Neural cell (in vitro differentiated cells): ENCODE measurements at regions not wholly inside any gene's neighbourhood (a gene's known extent, or its start where the extent isn't known, plus 50 kb on each side); places are given as distances from the start of the nearest gene placed in this dataset.

Experiments used
- H2AFZ ChIP-seq: fragments of 200-600, 300-800 bp; sonication (generic), shearing (Covaris generic); 2 replicates; pipeline ENCODE4 v1.6.0; 2014; ENCODE audit warnings: low read depth, mild to moderate bottlenecking, antibody characterized with exemption, low read length, moderate library complexity
- H3F3A ChIP-seq: fragments of 200-600 bp; shearing (Covaris generic); 2 replicates; pipeline ENCODE4 v1.6.1; 2016; ENCODE audit warnings: mild to moderate bottlenecking, moderate library complexity, mixed read lengths, antibody characterized with exemption, low read length; ENCODE audit not compliant: insufficient read depth, poor library complexity, severe bottlenecking
- H3K27ac ChIP-seq: fragments of 200-600, 300-800 bp; sonication (generic), shearing (Covaris generic); 2 replicates; pipeline ENCODE4 v1.5.1; 2014; ENCODE audit warnings: mild to moderate bottlenecking, low read length, moderate library complexity
- H3K27me3 ChIP-seq: fragments of 300-800, 200-600 bp; sonication (generic), shearing (Covaris generic); 2 replicates; pipeline ENCODE4 v1.6.0; 2014; ENCODE audit warnings: mild to moderate bottlenecking, low read depth, low read length, moderate library complexity; ENCODE audit not compliant: insufficient read depth
- H3K36me3 ChIP-seq: fragments of 300-800, 200-600 bp; sonication (generic), shearing (Covaris generic); 2 replicates; pipeline ENCODE4 v1.5.1; 2014; ENCODE audit warnings: mild to moderate bottlenecking, antibody characterized with exemption, low read length, moderate library complexity; ENCODE audit not compliant: insufficient read depth
- H3K4me2 ChIP-seq: fragments of 300-800, 200-600 bp; sonication (generic), shearing (Covaris generic); 2 replicates; pipeline ENCODE4 v1.6.0; 2014; ENCODE audit warnings: mild to moderate bottlenecking, low read length
- H3K4me3 ChIP-seq: fragments of 300-800, 200-600 bp; sonication (generic), shearing (Covaris generic); 2 replicates; pipeline ENCODE4 v1.5.1; 2014; ENCODE audit warnings: mild to moderate bottlenecking, low read length, moderate library complexity
- H3K79me2 ChIP-seq: fragments of 200-600 bp; shearing (Covaris generic); replicated peaks from 2 replicates; pipeline ENCODE4 v1.6.0; 2014; ENCODE audit warnings: mild to moderate bottlenecking, low read length, moderate library complexity; ENCODE audit not compliant: insufficient read depth
- H3K9ac ChIP-seq: fragments of 300-800, 200-600 bp; sonication (generic), shearing (Covaris generic); 2 replicates; pipeline ENCODE4 v1.6.1; 2016; ENCODE audit warnings: mild to moderate bottlenecking, low read length, mixed read lengths
- H3K9me2 ChIP-seq: fragments of 200-600 bp; shearing (Covaris generic); 2 replicates; pipeline ENCODE4 v1.6.1; 2016; ENCODE audit warnings: mild to moderate bottlenecking, low read length, mixed read lengths; ENCODE audit not compliant: insufficient read depth
- H3K9me3 ChIP-seq: fragments of 200-600, 300-800 bp; sonication (generic), shearing (Covaris generic); 2 replicates; pipeline ENCODE4 v1.6.1; 2016; ENCODE audit warnings: mild to moderate bottlenecking, mixed run types, low read length, moderate library complexity, mixed read lengths
- H4K20me1 ChIP-seq: fragments of 200-600 bp; shearing (Covaris generic); 2 replicates; pipeline ENCODE4 v1.6.1; 2016; ENCODE audit warnings: mild to moderate bottlenecking, mixed run types; ENCODE audit not compliant: insufficient read depth
- EP300 ChIP-seq: fragments of 450-650 bp; conservative IDR thresholded peaks from 2 replicates; pipeline ENCODE4 v1.6.1; 2014; ENCODE audit warnings: antibody characterized with exemption, mild to moderate bottlenecking, moderate library complexity; ENCODE audit not compliant: poor library complexity, severe bottlenecking
- EZH2 ChIP-seq: fragments of 200-600, 300-800 bp; shearing (Covaris generic), sonication (generic); IDR thresholded peaks from 2 replicates; pipeline ENCODE4 v1.6.1; 2014; ENCODE audit warnings: antibody characterized with exemption, low read length, borderline replicate concordance, mild to moderate bottlenecking; ENCODE audit not compliant: insufficient read depth, poor library complexity, severe bottlenecking
- MXI1 ChIP-seq: fragments of 450-650 bp; conservative IDR thresholded peaks from 2 replicates; pipeline ENCODE4 v1.6.1; 2014; ENCODE audit warnings: antibody characterized with exemption, mild to moderate bottlenecking; ENCODE audit not compliant: poor library complexity, severe bottlenecking
- POLR2AphosphoS5 ChIP-seq: IDR thresholded peaks from 2 replicates; pipeline ENCODE4 v1.6.1; 2012
- RAD21 ChIP-seq: fragments of 450-650 bp; conservative IDR thresholded peaks from 2 replicates; pipeline ENCODE4 v1.6.1; 2014; ENCODE audit warnings: antibody characterized with exemption, mild to moderate bottlenecking, moderate library complexity
- REST ChIP-seq: IDR thresholded peaks from 2 replicates; pipeline ENCODE4 v1.6.1; 2012; ENCODE audit warnings: borderline replicate concordance
- SMC3 ChIP-seq: fragments of 450-650 bp; conservative IDR thresholded peaks from 2 replicates; pipeline ENCODE4 v1.6.1; 2014; ENCODE audit warnings: antibody characterized with exemption, mild to moderate bottlenecking, moderate library complexity; ENCODE audit not compliant: poor library complexity
- TAF1 ChIP-seq: IDR thresholded peaks from 2 replicates; pipeline ENCODE4 v1.6.1; 2012; ENCODE audit warnings: low read depth
- TF ChIP-seq, protein P1 (sequence below): fragments of 450-650 bp; IDR thresholded peaks from 2 replicates; pipeline ENCODE4 v1.5.1; 2014; ENCODE audit warnings: antibody characterized with exemption, mild to moderate bottlenecking, moderate library complexity; ENCODE audit not compliant: poor library complexity, severe bottlenecking

GRCh38 chr18:56167366-56167765 lies 471.0 kb downstream of the TXNL1 start:
- Histone ChIP-seq H3K4me2 (no peak overlapping the region), H3K9me3 (no peaks in the 10 kb centered on the region), H3K79me2 (no peaks in the 10 kb centered on the region), H3F3A (no peaks in the 10 kb centered on the region), H3K36me3 (no peaks in the 10 kb centered on the region), H3K27me3 (no peaks in the 10 kb centered on the region), H3K9me2 (no peaks in the 10 kb centered on the region), H2AFZ (no peak overlapping the region), H3K4me3 (no peak overlapping the region), H4K20me1 (no peaks in the 10 kb centered on the region), H3K27ac (no peak overlapping the region), H3K9ac (no peak overlapping the region)
- TF ChIP-seq MXI1, result no peak
- TF ChIP-seq POLR2AphosphoS5, result no peak
- TF ChIP-seq, protein P1, sequence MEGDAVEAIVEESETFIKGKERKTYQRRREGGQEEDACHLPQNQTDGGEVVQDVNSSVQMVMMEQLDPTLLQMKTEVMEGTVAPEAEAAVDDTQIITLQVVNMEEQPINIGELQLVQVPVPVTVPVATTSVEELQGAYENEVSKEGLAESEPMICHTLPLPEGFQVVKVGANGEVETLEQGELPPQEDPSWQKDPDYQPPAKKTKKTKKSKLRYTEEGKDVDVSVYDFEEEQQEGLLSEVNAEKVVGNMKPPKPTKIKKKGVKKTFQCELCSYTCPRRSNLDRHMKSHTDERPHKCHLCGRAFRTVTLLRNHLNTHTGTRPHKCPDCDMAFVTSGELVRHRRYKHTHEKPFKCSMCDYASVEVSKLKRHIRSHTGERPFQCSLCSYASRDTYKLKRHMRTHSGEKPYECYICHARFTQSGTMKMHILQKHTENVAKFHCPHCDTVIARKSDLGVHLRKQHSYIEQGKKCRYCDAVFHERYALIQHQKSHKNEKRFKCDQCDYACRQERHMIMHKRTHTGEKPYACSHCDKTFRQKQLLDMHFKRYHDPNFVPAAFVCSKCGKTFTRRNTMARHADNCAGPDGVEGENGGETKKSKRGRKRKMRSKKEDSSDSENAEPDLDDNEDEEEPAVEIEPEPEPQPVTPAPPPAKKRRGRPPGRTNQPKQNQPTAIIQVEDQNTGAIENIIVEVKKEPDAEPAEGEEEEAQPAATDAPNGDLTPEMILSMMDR, result no peak
- TF ChIP-seq TAF1, result no peak
- TF ChIP-seq RAD21, result no peak
- TF ChIP-seq EP300, result no peak
- no peak for TF ChIP-seq REST
- no peak for TF ChIP-seq SMC3
- no peak for TF ChIP-seq EZH2

- TF ChIP-seq TAF1 (no peak), EP300 (no peak), MXI1 (no peak), RAD21 (no peak), EZH2 (no peak), POLR2AphosphoS5 (no peak), SMC3 (no peak), REST (no peak)
- TF ChIP-seq, protein P1, result no peak
- H3K27ac ChIP-seq, result no peak overlapping the region
- H3F3A ChIP-seq, result no peaks in the 10 kb centered on the region
- no peak overlapping the region for H3K9ac ChIP-seq
- H3K9me2 ChIP-seq, result no peaks in the 10 kb centered on the region
- H2AFZ ChIP-seq, result no peak overlapping the region
- no peaks in the 10 kb centered on the region for H4K20me1 ChIP-seq
- no peaks in the 10 kb centered on the region for H3K36me3 ChIP-seq
- no peak overlapping the region for H3K4me3 ChIP-seq
- no peaks in the 10 kb centered on the region for H3K27me3 ChIP-seq
- no peak overlapping the region for H3K4me2 ChIP-seq
- no peaks in the 10 kb centered on the region for H3K9me3 ChIP-seq
- H3K79me2 ChIP-seq, result no peaks in the 10 kb centered on the region
Observed at GRCh38 chr18:56166914-56167313, 471.5 kb downstream of the TXNL1 start.
